GM18507 (cell line): ENCODE measurements at regions not wholly inside any gene's neighbourhood (a gene's known extent, or its start where the extent isn't known, plus 50 kb on each side); places are given as distances from the start of the nearest gene placed in this dataset.

ENCODE experiments used
- DNase-seq: peaks from one replicate; pipeline ENCODE4 v3.0.0; 2011; ENCODE audit warnings: low read depth; ENCODE audit not compliant: insufficient read length; ENCODE audit errors: extremely low spot score
- FAIRE-seq: peaks from 2 replicates; lab custom pipeline; 2011; peaks lifted over from hg19 to GRCh38; lab: Jason Lieb, UNC

GRCh38 chr15:55033574-55033973 lies 163.2 kb downstream of the RSL24D1 start:
- DNase-seq (no peak), FAIRE-seq (no peak)

DNA sequence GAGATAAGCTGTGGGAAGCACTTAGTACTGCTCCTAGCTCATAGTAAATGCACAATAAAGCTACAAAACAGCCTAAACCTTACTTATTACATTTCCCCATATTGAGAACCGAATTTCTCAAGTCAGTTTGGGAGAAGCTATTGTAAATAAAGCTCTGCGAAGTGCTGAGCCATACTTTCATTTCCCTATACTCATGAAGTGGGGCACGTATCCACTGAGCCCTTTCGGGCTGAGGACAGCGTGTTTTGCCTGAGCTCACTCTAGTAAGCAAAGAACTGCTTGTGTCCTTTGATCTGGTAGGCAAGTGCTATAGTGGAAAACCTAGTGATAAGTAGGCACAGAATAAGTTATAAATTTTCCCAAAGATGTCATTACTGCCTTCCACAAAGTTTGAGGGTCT lies 165.0 kb downstream of the RSL24D1 start:
- FAIRE-seq (no peak), DNase-seq (no peak)

- FAIRE-seq (no peak), DNase-seq (no peak)
Measured at GRCh38 chr15:55026381-55026780, 170.4 kb downstream of the RSL24D1 start.

GRCh38 chr15:55017635-55018034 lies 179.1 kb downstream of the RSL24D1 start:
- DNase-seq (no peak), FAIRE-seq (no peak)

GRCh38 chr15:55016225-55016624 lies 180.5 kb downstream of the RSL24D1 start:
- FAIRE-seq: no peak
- no peak for DNase-seq

- FAIRE-seq (no peak), DNase-seq (no peak)
Measured at GRCh38 chr15:55015093-55015445, 181.7 kb downstream of the RSL24D1 start.

- FAIRE-seq (no peak), DNase-seq (no peak)
Measured at GRCh38 chr15:55014391-55015092, 182.2 kb downstream of the RSL24D1 start.

DNA sequence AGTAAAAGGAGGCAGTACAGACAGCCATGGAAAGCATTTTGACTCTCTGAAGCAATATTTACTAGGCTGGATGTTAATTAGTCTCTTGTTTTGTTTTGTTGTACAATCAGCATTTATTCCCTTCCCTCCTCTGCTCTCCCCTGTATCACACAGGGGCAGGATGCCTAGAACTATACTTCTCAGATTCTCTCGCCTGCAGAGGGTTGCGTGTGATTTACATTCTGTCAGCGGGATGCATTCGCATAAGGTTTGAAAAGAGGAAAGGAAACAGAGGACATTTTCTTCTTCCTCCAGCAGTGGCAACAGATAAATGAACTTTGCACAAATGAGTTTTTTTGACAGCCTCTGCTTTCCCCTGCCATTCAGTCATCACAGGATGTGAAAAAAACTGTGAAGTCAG lies 188.3 kb downstream of the RSL24D1 start:
- DNase-seq (no peak), FAIRE-seq (no peak)

GRCh38 chr15:55007561-55007960 lies 189.2 kb downstream of the RSL24D1 start:
- FAIRE-seq (no peak), DNase-seq (no peak)

GRCh38 chr15:55005679-55006078 lies 191.1 kb downstream of the RSL24D1 start:
- DNase-seq (no peak), FAIRE-seq (no peak)

- FAIRE-seq: no peak
- no peak for DNase-seq
Measured at GRCh38 chr15:55003965-55004873, 192.5 kb downstream of the RSL24D1 start.

- no peak for FAIRE-seq
- DNase-seq: no peak
Measured at GRCh38 chr15:54998661-54999060, 198.1 kb downstream of the RSL24D1 start.

DNA sequence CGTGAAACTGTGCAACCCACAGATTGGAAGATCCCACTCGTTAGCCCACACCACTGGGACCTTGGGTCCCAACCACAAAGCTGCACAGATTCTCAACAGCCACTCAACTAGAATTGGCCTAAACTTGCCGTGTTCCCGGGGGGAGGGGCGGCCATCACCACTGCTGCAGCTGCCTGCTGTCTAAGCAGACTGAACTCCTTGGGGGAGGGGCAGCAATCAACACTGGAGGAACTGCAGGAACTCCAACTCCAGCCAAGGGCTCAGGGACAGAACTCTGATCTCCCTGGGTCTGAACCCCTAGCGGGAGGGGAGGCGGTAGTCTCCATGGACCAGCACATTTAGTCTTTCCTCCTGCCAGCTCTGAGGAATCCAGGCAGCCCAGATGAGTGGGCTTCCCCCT lies 205.9 kb downstream of the RSL24D1 start:
- no peak for FAIRE-seq
- DNase-seq: no peak

DNA sequence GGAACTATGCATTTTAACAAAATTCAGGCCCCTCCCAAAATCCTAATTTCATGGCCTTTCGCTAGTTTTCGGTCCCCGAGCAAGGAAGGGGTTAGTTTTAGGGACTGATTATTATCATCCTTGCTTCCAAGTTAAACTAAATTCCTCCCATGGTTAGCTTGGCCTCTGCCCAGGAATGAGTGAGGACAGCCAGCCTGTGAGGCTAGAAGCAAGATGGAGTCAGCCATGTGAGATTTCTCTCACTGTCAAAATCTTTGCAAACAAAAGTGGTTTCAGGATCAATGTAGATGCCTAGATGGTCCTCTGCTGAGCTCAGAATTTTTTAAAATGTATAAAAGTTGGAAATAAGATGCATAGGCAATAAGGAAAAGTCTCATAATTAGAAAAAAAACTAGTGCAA lies 208.9 kb downstream of the RSL24D1 start:
- FAIRE-seq (no peak), DNase-seq (no peak)

DNA sequence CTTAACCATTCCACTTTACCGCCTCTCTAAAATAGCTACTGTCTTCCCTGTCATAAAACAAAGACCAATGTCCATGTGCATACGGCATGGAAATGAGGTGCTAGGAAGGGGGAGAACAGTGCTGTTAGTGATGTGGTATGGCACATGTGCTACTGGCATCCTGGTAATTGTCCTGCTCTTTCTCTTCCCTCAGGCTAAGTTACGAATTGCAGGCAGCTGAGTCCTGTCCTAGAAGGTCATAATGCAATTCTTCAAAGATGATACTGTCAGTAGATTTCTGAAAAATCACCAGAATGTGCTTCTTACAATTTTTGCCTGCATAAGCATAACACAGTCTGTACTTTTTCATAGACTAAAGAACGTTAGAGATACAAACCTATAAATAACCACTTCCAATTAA lies 216.8 kb downstream of the RSL24D1 start:
- FAIRE-seq: no peak

GRCh38 chr15:54962637-54963036 lies 234.1 kb downstream of the RSL24D1 start:
- FAIRE-seq: no peak
- no peak for DNase-seq

More for the DNA sequence above, 216.8 kb downstream of the RSL24D1 start:
- no peak for DNase-seq

GRCh38 chr15:54960266-54960665 lies 236.5 kb downstream of the RSL24D1 start:
- no peak for DNase-seq

GRCh38 chr15:54941417-54941816 lies 255.3 kb downstream of the RSL24D1 start:
- DNase-seq (no peak), FAIRE-seq (no peak)

More at GRCh38 chr15:54960266-54960665, 236.5 kb downstream of the RSL24D1 start:
- no peak for FAIRE-seq

DNA sequence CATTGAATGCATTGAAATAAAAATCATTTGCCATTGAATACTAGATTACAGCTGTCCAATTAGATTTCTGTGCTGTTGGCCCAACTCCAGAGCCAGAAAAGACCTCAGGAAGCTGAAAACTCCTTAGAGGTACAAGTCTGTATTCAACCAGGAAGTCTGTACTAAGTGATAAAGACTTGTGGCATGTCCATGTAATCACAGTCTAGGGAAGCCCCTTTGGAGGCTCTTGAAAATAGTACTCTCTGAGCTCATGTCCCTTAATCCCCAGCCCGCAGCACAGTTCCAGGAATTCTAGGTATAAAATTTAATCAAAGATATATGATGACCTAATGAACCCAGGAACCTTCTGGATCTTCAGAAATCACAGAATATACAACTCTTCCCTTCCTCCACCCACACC lies 279.4 kb downstream of the RSL24D1 start:
- no peak for FAIRE-seq
- DNase-seq: no peak

DNA sequence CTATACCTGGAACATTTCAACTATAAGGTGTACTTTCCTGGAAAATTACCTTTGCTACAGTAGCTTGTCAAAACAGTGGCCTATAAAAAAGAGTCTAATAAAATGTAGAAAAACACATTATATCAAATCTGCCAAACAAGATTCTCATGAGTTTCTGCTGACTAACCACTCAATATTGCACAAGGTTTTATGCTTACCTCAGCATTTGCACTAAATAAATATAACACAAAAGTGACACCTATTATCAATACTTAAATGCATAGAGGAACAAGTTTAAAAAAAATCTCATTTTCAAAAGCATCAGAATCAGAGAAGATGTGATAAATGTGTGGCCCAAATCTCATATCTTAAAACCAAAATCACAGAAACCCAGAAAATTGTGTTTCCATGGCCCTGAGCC lies 281.4 kb downstream of the RSL24D1 start:
- DNase-seq: no peak
- no peak for FAIRE-seq

GRCh38 chr15:54884312-54884711 lies 312.4 kb downstream of the RSL24D1 start:
- DNase-seq (no peak), FAIRE-seq (no peak)
